PC-3 (cell line): ENCODE measurements at regions not wholly inside any gene's neighbourhood (a gene's known extent, or its start where the extent isn't known, plus 50 kb on each side); places are given as distances from the start of the nearest gene placed in this dataset.

Source experiments
- ATAC-seq: fragments of 200-7000 bp; cut with Tn5 transposase; 2 replicates; pipeline ENCODE4 v1.9.1; 2020; ENCODE audit warnings: mild to moderate bottlenecking, moderate library complexity
- BruUV-seq: library from RNA; stranded (reverse); fragments of 400-500 nt; replicated peaks from 2 replicates; lab custom pipeline; 2021; lab: Mats Ljungman, UMichigan
- CTCF ChIA-PET: fragments of 300-600 bp; sonication (Branson Sonifier 250); formaldehyde crosslinking; loops from one replicate; lab custom pipeline; 2022; ENCODE audit warnings: antibody characterized with exemption; lab: Charles Lee
- POLR2A ChIA-PET: fragments of 300-600 bp; sonication (Branson Sonifier 250); formaldehyde crosslinking; loops from one replicate; lab custom pipeline; 2022; ENCODE audit warnings: antibody characterized with exemption; ENCODE audit not compliant: unreplicated experiment; lab: Charles Lee
- DNase-seq: peaks from one replicate; pipeline ENCODE4 v3.0.0-alpha.2; 2015
- H2AFZ ChIP-seq: fragments of 300-600 bp; sonication (generic); 2 replicates; pipeline ENCODE4 v1.6.0; 2016; ENCODE audit warnings: antibody characterized with exemption, low read length
- H3F3A ChIP-seq: fragments of 300-600 bp; sonication (generic); one replicate; pipeline ENCODE4 v1.6.0; 2017; ENCODE audit warnings: antibody characterized with exemption, low read length, control low read depth, mild to moderate bottlenecking; ENCODE audit not compliant: unreplicated experiment
- H3K27ac ChIP-seq: fragments of 300-600 bp; sonication (generic); 2 replicates; pipeline ENCODE4 v1.5.1; 2016; ENCODE audit warnings: mild to moderate bottlenecking, low read length
- H3K27me3 ChIP-seq: fragments of 300-600 bp; sonication (generic); 2 replicates; pipeline ENCODE4 v1.6.1; 2016; ENCODE audit warnings: low read length, mixed read lengths
- H3K36me3 ChIP-seq: fragments of 300-600 bp; sonication (generic); 2 replicates; pipeline ENCODE4 v1.6.1; 2016; ENCODE audit warnings: low read depth, mixed run types, low read length, mixed read lengths
- H3K4me1 ChIP-seq: fragments of 300-600 bp; sonication (generic); 2 replicates; pipeline ENCODE4 v1.5.1; 2016; ENCODE audit warnings: low read length; ENCODE audit not compliant: insufficient read depth
- H3K4me2 ChIP-seq: fragments of 300-600 bp; sonication (generic); 2 replicates; pipeline ENCODE4 v1.6.0; 2016; ENCODE audit warnings: low read length
- H3K4me3 ChIP-seq: fragments of 300-600 bp; sonication (generic); 2 replicates; pipeline ENCODE4 v1.5.1; 2016; ENCODE audit warnings: mild to moderate bottlenecking, low read length, mixed read lengths
- H3K79me2 ChIP-seq: fragments of 300-600 bp; sonication (generic); 2 replicates; pipeline ENCODE4 v1.6.1; 2017; ENCODE audit warnings: low read length, mixed read lengths
- H3K9ac ChIP-seq: fragments of 300-600 bp; sonication (generic); 2 replicates; pipeline ENCODE4 v1.6.0; 2016; ENCODE audit warnings: mild to moderate bottlenecking, low read length
- H3K9me2 ChIP-seq: fragments of 300-600 bp; sonication (generic); replicated peaks from 2 replicates; pipeline ENCODE4 v1.6.1; 2016; ENCODE audit warnings: mixed run types, low read length, mixed read lengths
- H3K9me3 ChIP-seq: fragments of 300-600 bp; sonication (generic); 2 replicates; pipeline ENCODE4 v1.6.1; 2016; ENCODE audit warnings: low read length, mixed read lengths
- H4K20me1 ChIP-seq: fragments of 300-600 bp; sonication (generic); 2 replicates; pipeline ENCODE4 v1.6.1; 2016; ENCODE audit warnings: low read length, mixed read lengths
- CTCF ChIP-seq: fragments of 300-600 bp; sonication (generic); conservative IDR thresholded peaks from 2 replicates; pipeline ENCODE4 v1.5.1; 2017; ENCODE audit warnings: antibody characterized with exemption, low read depth, mild to moderate bottlenecking, low read length
- EZH2 ChIP-seq: fragments of 300-600 bp; sonication (generic); IDR thresholded peaks from one replicate; pipeline ENCODE4 v1.6.1; 2017; ENCODE audit warnings: antibody characterized with exemption, mild to moderate bottlenecking, low read length; ENCODE audit not compliant: unreplicated experiment
- EZH2phosphoT487 ChIP-seq: fragments of 300-600 bp; sonication (generic); IDR thresholded peaks from 2 replicates; pipeline ENCODE4 v1.6.1; 2018; ENCODE audit warnings: mild to moderate bottlenecking, antibody characterized with exemption, low read length, borderline replicate concordance
- intact Hi-C: fragments of 100-400 bp; cut with micrococcal nuclease; formaldehyde crosslinking; loops from 2 replicates; pipeline ENCODE4 v1.9.0; 2023

GRCh38 chr3:24551626-24552025, 57.0 kb upstream of the THRB start:
- no peak for DNase-seq
- no peaks in the 10 kb centered on the region for H4K20me1 ChIP-seq
- no peaks in the 10 kb centered on the region for H3F3A ChIP-seq
- H3K79me2 ChIP-seq: no peaks in the 10 kb centered on the region
- no TSS peak for BruUV-seq
- H3K4me3 ChIP-seq: no peak overlapping the region
- H3K9ac ChIP-seq: no peak overlapping the region
- H3K27ac ChIP-seq: no peak overlapping the region
- H2AFZ ChIP-seq: no peak overlapping the region
- TF ChIP-seq EZH2: no peak
- no peak for TF ChIP-seq CTCF
- no peak for TF ChIP-seq EZH2phosphoT487
- 0 out of 2 replicates have a peak, but pooled peaks cover 3% of the 10 kb centered on the region for H3K9me2 ChIP-seq
- intact Hi-C loops: loop anchor here (2.0 kb wide), 1 partner anchor 39 kb away; no protein-coding TSS in a partner anchor
- CTCF ChIA-PET: no interaction called here
- no peaks in the 10 kb centered on the region for H3K36me3 ChIP-seq
- POLR2A ChIA-PET: no interaction called here
- H3K27me3 ChIP-seq: no peaks in the 10 kb centered on the region
- peaks cover 22% of the 10 kb centered on the region for H3K4me1 ChIP-seq
- no peak overlapping the region for H3K4me2 ChIP-seq
- ATAC-seq: no peak
- no peaks in the 10 kb centered on the region for H3K9me3 ChIP-seq

GRCh38 chr3:24562895-24563294, 68.2 kb upstream of the THRB start:
- Histone ChIP-seq H3K4me2 (no peak overlapping the region), H3K27ac (no peak overlapping the region), H3K9ac (no peak overlapping the region), H3K36me3 (no peaks in the 10 kb centered on the region), H3K9me2 (no peaks in the 10 kb centered on the region), H4K20me1 (no peaks in the 10 kb centered on the region), H3F3A (no peaks in the 10 kb centered on the region), H3K79me2 (no peaks in the 10 kb centered on the region), H3K9me3 (no peaks in the 10 kb centered on the region), H3K4me1 (no peaks in the 10 kb centered on the region), H2AFZ (no peak overlapping the region), H3K27me3 (no peaks in the 10 kb centered on the region), H3K4me3 (no peak overlapping the region)
- intact Hi-C loops: no loop called here
- DNase-seq (no peak), ATAC-seq (no peak)
- TF ChIP-seq EZH2: no peak
- no peak for TF ChIP-seq EZH2phosphoT487
- TF ChIP-seq CTCF: no peak
- no TSS peak for BruUV-seq
- ChIA-PET CTCF (no interaction called here), POLR2A (no interaction called here)

GRCh38 chr3:24565053-24565452, 70.4 kb upstream of the THRB start:
- H3K4me1 ChIP-seq: no peaks in the 10 kb centered on the region
- ChIA-PET POLR2A (no interaction called here), CTCF (no interaction called here)
- DNase-seq (no peak), ATAC-seq (no peak)
- no peak overlapping the region for H3K9ac ChIP-seq
- no peaks in the 10 kb centered on the region for H3K9me2 ChIP-seq
- H3K9me3 ChIP-seq: no peaks in the 10 kb centered on the region
- H3K79me2 ChIP-seq: no peaks in the 10 kb centered on the region
- TF ChIP-seq EZH2 (no peak), EZH2phosphoT487 (no peak), CTCF (no peak)
- no peaks in the 10 kb centered on the region for H4K20me1 ChIP-seq
- H3K27me3 ChIP-seq: no peaks in the 10 kb centered on the region
- no peak overlapping the region for H2AFZ ChIP-seq
- no TSS peak for BruUV-seq
- intact Hi-C loops: no loop called here
- no peaks in the 10 kb centered on the region for H3F3A ChIP-seq
- H3K4me2 ChIP-seq: no peak overlapping the region
- H3K27ac ChIP-seq: no peak overlapping the region
- no peaks in the 10 kb centered on the region for H3K36me3 ChIP-seq
- no peak overlapping the region for H3K4me3 ChIP-seq
